GM18520 (cell line): ENCODE measurements at regions not wholly inside any gene's neighbourhood (a gene's known extent, or its start where the extent isn't known, plus 50 kb on each side); places are given as distances from the start of the nearest gene placed in this dataset.
"Not testable (repeated sequence)": the region's sequence is repeated elsewhere in the genome, so short reads cannot be mapped to it uniquely, and the experiment has no call there.

Experiments used
- ATAC-seq: cut with Tn5 transposase; IDR thresholded peaks from one replicate; pipeline ENCODE4 v1.9.1; 2021; ENCODE audit not compliant: unreplicated experiment

GRCh38 chr4:31701256-31701655 lies 981.1 kb downstream of the PCDH7 start:
- ATAC-seq, result no peak

- no peak for ATAC-seq
Observed at GRCh38 chr4:31702326-31702725, 982.2 kb downstream of the PCDH7 start.

GRCh38 chr4:31714238-31714637 lies 994.1 kb downstream of the PCDH7 start:
- ATAC-seq, result no peak

GRCh38 chr4:31715302-31715701 lies 995.1 kb downstream of the PCDH7 start:
- ATAC-seq, result no peak

GRCh38 chr4:31727030-31727429 lies 1006.9 kb downstream of the PCDH7 start:
- no peak for ATAC-seq

- ATAC-seq, result no peak
Observed at GRCh38 chr4:31735004-31735403, 1014.8 kb downstream of the PCDH7 start.

- no peak for ATAC-seq
Observed at GRCh38 chr4:31737419-31737818, 1017.2 kb downstream of the PCDH7 start.

- no peak for ATAC-seq
Observed at GRCh38 chr4:31741326-31741725, 1021.2 kb downstream of the PCDH7 start.

GRCh38 chr4:31748382-31748781 lies 1028.2 kb downstream of the PCDH7 start:
- ATAC-seq, result no peak

GRCh38 chr4:31750581-31750980 lies 1030.4 kb downstream of the PCDH7 start:
- ATAC-seq, result not testable (repeated sequence)

- no peak for ATAC-seq
Observed at GRCh38 chr4:31755751-31756150, 1035.6 kb downstream of the PCDH7 start.

- no peak for ATAC-seq
Observed at GRCh38 chr4:31768756-31769155, 1048.6 kb downstream of the PCDH7 start.

- ATAC-seq, result no peak
Observed at GRCh38 chr4:31783311-31783710, 1063.1 kb downstream of the PCDH7 start.

GRCh38 chr4:31784558-31784957 lies 1064.4 kb downstream of the PCDH7 start:
- no peak for ATAC-seq

GRCh38 chr4:31787701-31788100 lies 1067.5 kb downstream of the PCDH7 start:
- ATAC-seq, result no peak

- ATAC-seq, result no peak
Observed at GRCh38 chr4:31788676-31789075, 1068.5 kb downstream of the PCDH7 start.

- ATAC-seq, result no peak
Observed at GRCh38 chr4:31791666-31792065, 1071.5 kb downstream of the PCDH7 start.

GRCh38 chr4:31793907-31794306 lies 1073.7 kb downstream of the PCDH7 start:
- no peak for ATAC-seq

- not testable (repeated sequence) for ATAC-seq
Observed at GRCh38 chr4:31797052-31797451, 1076.9 kb downstream of the PCDH7 start.

GRCh38 chr4:31803526-31804195 lies 1083.5 kb downstream of the PCDH7 start:
- ATAC-seq, result no peak

GRCh38 chr4:31807036-31807435 lies 1086.9 kb downstream of the PCDH7 start:
- ATAC-seq, result no peak

GRCh38 chr4:31844350-31844749 lies 1124.2 kb downstream of the PCDH7 start:
- no peak for ATAC-seq

GRCh38 chr4:31851946-31852345 lies 1131.8 kb downstream of the PCDH7 start:
- no peak for ATAC-seq
